Natural killer cell (primary cell): ENCODE measurements at regions not wholly inside any gene's neighbourhood (a gene's known extent, or its start where the extent isn't known, plus 50 kb on each side); places are given as distances from the start of the nearest gene placed in this dataset.

Experiments used
- ATAC-seq, 3 donors: fragments of 150-1000 bp in 2 of 3; fragments of 200-7000 bp in 1 of 3; cut with Tn5 transposase; 1 replicate in 1 of 3; 2 replicates in 2 of 3; pipeline ENCODE4 v1.10.0; 2021; ENCODE audit warnings: mild to moderate bottlenecking in 2 of 3, moderate library complexity in 2 of 3
- DNase-seq, 2 donors: peaks; one replicate each; pipeline versions ENCODE4 v3.0.0 to v3.0.0-alpha.2; 2013 to 2021; ENCODE audit warnings: mixed read lengths in 1 of 2
- H3K27ac ChIP-seq: one replicate; pipeline ENCODE4 v1.5.1; 2013; ENCODE audit warnings: mild to moderate bottlenecking, low read length
- H3K27me3 ChIP-seq: one replicate; pipeline ENCODE4 v1.6.1; 2013; ENCODE audit warnings: low read length; ENCODE audit not compliant: control insufficient read depth, insufficient read depth
- H3K36me3 ChIP-seq: one replicate; pipeline ENCODE4 v1.6.1; 2013; ENCODE audit warnings: low read length; ENCODE audit not compliant: control insufficient read depth, insufficient read depth
- H3K4me1 ChIP-seq: one replicate; pipeline ENCODE4 v1.6.1; 2013; ENCODE audit warnings: low read length; ENCODE audit not compliant: control insufficient read depth, insufficient read depth
- H3K4me3 ChIP-seq: one replicate; pipeline ENCODE4 v1.5.1; 2013; ENCODE audit warnings: low read length
- H3K9me3 ChIP-seq: one replicate; pipeline ENCODE4 v1.6.1; 2013; ENCODE audit warnings: low read length; ENCODE audit not compliant: control insufficient read depth, insufficient read depth
- H3K27ac Mint-ChIP-seq, 2 donors: one replicate each; pipeline ENCODE4 v1.8.0; 2022; ENCODE audit warnings: mild to moderate bottlenecking in 2 of 2, mixed read lengths in 2 of 2, moderate library complexity in 1 of 2
- H3K27me3 Mint-ChIP-seq, 2 donors: one replicate each; pipeline ENCODE4 v1.8.0; 2022; ENCODE audit warnings: low read depth in 2 of 2, mixed read lengths in 2 of 2
- H3K36me3 Mint-ChIP-seq: one replicate; pipeline ENCODE4 v1.8.0; 2022; ENCODE audit warnings: mixed read lengths
- H3K4me1 Mint-ChIP-seq, 2 donors: one replicate each; pipeline ENCODE4 v1.8.0; 2022; ENCODE audit warnings: mixed read lengths in 2 of 2
- H3K4me3 Mint-ChIP-seq: one replicate; pipeline ENCODE4 v1.8.0; 2022; ENCODE audit warnings: mild to moderate bottlenecking, moderate library complexity, mixed read lengths
- H3K9me3 Mint-ChIP-seq, 2 donors: one replicate each; pipeline ENCODE4 v1.8.0; 2022; ENCODE audit warnings: mixed read lengths in 2 of 2
- CTCF ChIP-seq: fragments of 200-600 bp; IDR thresholded peaks from one replicate; pipeline ENCODE4 v1.8.0; 2022; ENCODE audit warnings: antibody characterized with exemption
- WGBS: methylation state at CpG from one replicate; pipeline ENCODE4 v1.1.7; 2013; ENCODE audit warnings: missing lambda C conversion rate; ENCODE audit not compliant: insufficient coverage; 5-methylcytosine and 5-hydroxymethylcytosine counted together
- intact Hi-C: fragments of 100-400 bp; cut with micrococcal nuclease; formaldehyde crosslinking; loops from one replicate; pipeline ENCODE4 v1.14.2; 2022

DNA sequence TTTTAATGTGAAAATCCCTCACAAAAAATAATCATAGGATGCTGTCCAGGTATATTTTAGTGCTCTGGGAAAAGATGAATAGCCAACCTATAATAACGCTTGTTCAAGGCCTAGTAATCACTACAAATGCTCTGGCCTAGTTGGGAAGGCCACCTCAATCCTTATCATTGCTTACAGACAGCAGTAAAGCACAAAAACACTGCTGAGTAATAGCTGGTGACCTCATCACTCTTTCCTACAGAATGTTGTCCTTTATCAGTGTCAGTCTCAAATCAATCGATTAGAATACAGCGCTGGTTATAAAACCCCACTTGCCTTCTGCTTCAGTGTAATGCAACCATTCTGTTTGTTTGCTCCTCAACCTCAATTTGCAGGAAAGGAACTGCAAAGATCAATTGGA is 72.6 kb upstream of the STEAP1 start:
- Histone ChIP-seq H3K4me3 (no peak overlapping the region), H3K27me3 (no peaks in the 10 kb centered on the region), H3K36me3 (no peaks in the 10 kb centered on the region), H3K27ac (no peak overlapping the region), H3K9me3 (no peaks in the 10 kb centered on the region), H3K4me1 (no peaks in the 10 kb centered on the region)
- Mint-ChIP-seq H3K9me3 (peaks cover 4 to 5% of the 10 kb centered on the region in 2 donors), H3K27me3 (no peaks in the 10 kb centered on the region), H3K27ac (no peak overlapping the region), H3K36me3 (no peaks in the 10 kb centered on the region), H3K4me3 (no peak overlapping the region), H3K4me1 (no peaks in the 10 kb centered on the region)
- ATAC-seq (no peak), DNase-seq (no peak)
- 87% methylated on average over 3 of the region's 3 CpGs for WGBS
- no peak for TF ChIP-seq CTCF
- intact Hi-C loops = no loop called here

DNA sequence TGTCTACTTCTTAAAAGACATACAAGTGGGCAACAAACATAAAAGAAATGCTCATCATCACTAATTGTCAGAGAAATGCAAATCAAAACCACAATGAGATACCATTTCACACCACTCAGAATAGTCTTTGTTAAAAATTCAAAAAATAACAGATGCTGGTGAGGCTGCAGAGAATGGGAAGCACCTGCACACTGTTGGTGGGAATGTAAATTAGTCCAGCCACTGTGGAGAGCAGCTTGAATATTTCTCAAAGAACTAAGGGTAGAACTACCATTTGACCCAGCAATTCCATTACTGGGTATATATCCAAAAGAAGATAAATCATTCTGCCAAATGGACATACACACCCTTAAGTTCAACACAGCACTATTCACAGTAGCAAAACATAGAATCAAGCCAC is 61.8 kb upstream of the STEAP1 start:
- no peaks in the 10 kb centered on the region for H3K36me3 ChIP-seq
- intact Hi-C loops = no loop called here
- ATAC-seq = no peak

GRCh38 chr7:90094030-90094429 is 60.2 kb upstream of the STEAP1 start:
- Mint-ChIP-seq H3K36me3 (no peaks in the 10 kb centered on the region), H3K27me3 (no peaks in the 10 kb centered on the region)
- WGBS = no CpG with 5 or more reads among the region's 2 CpGs

More for the DNA sequence above, 61.8 kb upstream of the STEAP1 start:
- Mint-ChIP-seq H3K4me1 (no peaks in the 10 kb centered on the region), H3K36me3 (no peaks in the 10 kb centered on the region), H3K27ac (no peak overlapping the region), H3K27me3 (no peaks in the 10 kb centered on the region), H3K9me3 (peaks cover 3 to 8% of the 10 kb centered on the region in 2 donors), H3K4me3 (no peak overlapping the region)
- no peak overlapping the region for H3K27ac ChIP-seq
- no peak overlapping the region for H3K4me3 ChIP-seq
- H3K9me3 ChIP-seq = no peaks in the 10 kb centered on the region
- H3K27me3 ChIP-seq = no peaks in the 10 kb centered on the region
- no peaks in the 10 kb centered on the region for H3K4me1 ChIP-seq
- no peak for DNase-seq
- TF ChIP-seq CTCF = no peak

More at GRCh38 chr7:90094030-90094429, 60.2 kb upstream of the STEAP1 start:
- H3K4me3 Mint-ChIP-seq = no peak overlapping the region
- DNase-seq = no peak
- no peak overlapping the region for H3K4me3 ChIP-seq
- intact Hi-C loops = no loop called here
- no peaks in the 10 kb centered on the region for H3K36me3 ChIP-seq
- H3K27ac ChIP-seq = no peak overlapping the region
- no peaks in the 10 kb centered on the region for H3K27me3 ChIP-seq
- peaks cover 3 to 6% of the 10 kb centered on the region in 2 donors for H3K9me3 Mint-ChIP-seq
- H3K4me1 Mint-ChIP-seq = no peaks in the 10 kb centered on the region
- no peak for TF ChIP-seq CTCF
- no peaks in the 10 kb centered on the region for H3K9me3 ChIP-seq
- H3K4me1 ChIP-seq = no peaks in the 10 kb centered on the region
- H3K27ac Mint-ChIP-seq = no peak overlapping the region
- ATAC-seq = no peak
